AG04449 (cell line): ENCODE measurements at regions not wholly inside any gene's neighbourhood (a gene's known extent, or its start where the extent isn't known, plus 50 kb on each side); places are given as distances from the start of the nearest gene placed in this dataset.

ENCODE experiments used
- CTCF ChIA-PET: fragments of 350-600 bp; formaldehyde crosslinking; extraction: SDS; loops from one replicate; lab custom pipeline; 2021; ENCODE audit warnings: antibody characterized with exemption; lab: Yijun Ruan, JAX
- POLR2A ChIA-PET: fragments of 400-600, 350-600 bp; formaldehyde crosslinking; extraction: SDS; loops from one replicate; lab custom pipeline; 2020; ENCODE audit warnings: antibody characterized with exemption, inconsistent platforms; lab: Yijun Ruan, JAX
- DNase-seq: peaks from one replicate; pipeline ENCODE4 v3.0.0-alpha.2; 2010; ENCODE audit warnings: low read depth, low spot score
- H3K4me3 ChIP-seq: 2 replicates; pipeline ENCODE4 v1.5.1; 2011; ENCODE audit warnings: low read depth, mild to moderate bottlenecking, control low read depth, low read length
- TF ChIP-seq, protein P1 (sequence below): IDR thresholded peaks from one replicate; pipeline ENCODE4 v1.5.1; 2011; ENCODE audit warnings: mild to moderate bottlenecking, moderate library complexity, low read length, control low read depth, inconsistent platforms; ENCODE audit not compliant: insufficient read depth; ENCODE audit errors: missing control alignments

DNA sequence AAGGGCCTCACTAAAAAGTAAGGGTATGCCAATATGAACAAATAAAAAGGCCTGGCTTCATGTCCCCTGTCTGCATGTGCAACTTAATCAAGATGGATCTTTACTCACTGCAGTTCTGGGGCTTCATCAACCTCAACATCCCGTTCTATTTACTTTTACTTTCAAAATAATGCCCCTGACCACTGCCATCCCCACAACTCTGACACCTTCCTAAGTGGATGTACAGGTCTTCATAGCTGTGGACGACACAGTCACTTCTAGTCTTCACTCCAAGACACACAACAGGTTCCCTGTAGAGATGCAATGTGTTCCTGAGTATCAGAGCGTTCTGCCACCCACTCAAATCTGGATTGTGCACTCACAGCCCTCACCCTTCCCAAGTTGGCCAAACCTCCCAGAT, 136.1 kb downstream of the ENC1 start:
- no peak overlapping the region for H3K4me3 ChIP-seq
- DNase-seq: no peak
- ChIA-PET CTCF (no interaction called here), POLR2A (no interaction called here)
- TF ChIP-seq, protein P1, sequence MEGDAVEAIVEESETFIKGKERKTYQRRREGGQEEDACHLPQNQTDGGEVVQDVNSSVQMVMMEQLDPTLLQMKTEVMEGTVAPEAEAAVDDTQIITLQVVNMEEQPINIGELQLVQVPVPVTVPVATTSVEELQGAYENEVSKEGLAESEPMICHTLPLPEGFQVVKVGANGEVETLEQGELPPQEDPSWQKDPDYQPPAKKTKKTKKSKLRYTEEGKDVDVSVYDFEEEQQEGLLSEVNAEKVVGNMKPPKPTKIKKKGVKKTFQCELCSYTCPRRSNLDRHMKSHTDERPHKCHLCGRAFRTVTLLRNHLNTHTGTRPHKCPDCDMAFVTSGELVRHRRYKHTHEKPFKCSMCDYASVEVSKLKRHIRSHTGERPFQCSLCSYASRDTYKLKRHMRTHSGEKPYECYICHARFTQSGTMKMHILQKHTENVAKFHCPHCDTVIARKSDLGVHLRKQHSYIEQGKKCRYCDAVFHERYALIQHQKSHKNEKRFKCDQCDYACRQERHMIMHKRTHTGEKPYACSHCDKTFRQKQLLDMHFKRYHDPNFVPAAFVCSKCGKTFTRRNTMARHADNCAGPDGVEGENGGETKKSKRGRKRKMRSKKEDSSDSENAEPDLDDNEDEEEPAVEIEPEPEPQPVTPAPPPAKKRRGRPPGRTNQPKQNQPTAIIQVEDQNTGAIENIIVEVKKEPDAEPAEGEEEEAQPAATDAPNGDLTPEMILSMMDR: no peak

DNA sequence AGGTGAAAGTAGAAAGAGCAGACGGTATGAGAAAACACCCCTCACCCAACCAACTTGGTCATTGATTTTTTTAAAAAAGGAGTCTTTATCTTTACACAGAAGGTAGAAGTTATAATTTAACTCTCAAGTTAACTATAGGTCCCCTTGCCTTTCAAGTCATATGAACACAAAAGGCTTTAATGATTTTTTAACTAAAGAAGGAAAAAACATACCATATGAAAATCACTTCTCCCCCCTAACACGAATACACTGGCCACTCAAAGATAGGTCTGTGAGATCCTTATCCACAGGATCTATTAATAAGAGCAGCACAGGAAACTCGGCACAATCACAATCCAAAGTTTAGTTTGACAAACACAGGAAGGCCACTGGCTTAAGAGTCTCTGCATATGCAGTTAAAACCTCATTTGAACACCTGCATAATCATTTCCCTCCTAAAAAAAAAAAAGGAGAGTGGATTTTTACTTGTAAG, 138.0 kb downstream of the ENC1 start:
- CTCF ChIA-PET: no interaction called here
- no peak for DNase-seq
- TF ChIP-seq, protein P1: no peak
- H3K4me3 ChIP-seq: no peak overlapping the region
- POLR2A ChIA-PET: no interaction called here

DNA sequence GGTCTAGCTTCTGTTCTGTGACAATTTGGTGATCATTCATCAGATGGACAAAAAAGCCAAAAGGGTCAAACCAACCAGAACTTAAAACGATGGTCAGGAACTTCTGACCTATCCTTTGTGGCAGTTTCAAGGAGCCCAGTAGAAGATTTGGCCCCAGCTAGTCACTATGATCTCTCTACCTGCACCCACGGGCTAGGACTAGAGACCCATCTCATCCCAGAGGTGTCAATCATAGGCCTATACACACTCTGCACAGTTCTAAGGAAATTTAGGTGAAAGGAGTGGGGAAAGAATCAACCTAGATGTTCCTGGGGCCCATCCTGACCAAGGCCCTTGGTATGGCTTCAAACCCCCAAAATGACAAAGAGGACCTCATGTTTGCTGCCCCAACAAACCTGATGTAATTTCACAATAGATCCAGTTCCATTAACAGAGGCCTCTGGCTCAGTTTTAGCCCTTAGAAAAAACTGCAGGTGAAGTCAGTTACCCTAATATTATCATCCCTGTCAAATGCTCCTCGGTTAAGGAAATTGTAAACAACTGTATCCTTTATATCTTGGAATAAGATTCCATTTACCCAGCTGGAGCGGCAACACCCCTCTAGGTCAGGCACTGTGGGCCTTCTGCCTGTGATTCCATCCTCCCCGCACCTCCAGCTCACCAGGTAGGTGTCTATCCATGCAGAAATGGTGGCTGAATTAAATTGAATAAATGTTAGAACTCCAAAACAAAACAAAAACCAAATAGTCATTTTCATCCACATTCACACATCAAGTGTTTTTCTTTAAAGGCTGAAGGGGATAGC, 138.7 kb downstream of the ENC1 start:
- CTCF ChIA-PET: no interaction called here
- no peak for DNase-seq
- POLR2A ChIA-PET: no interaction called here
- H3K4me3 ChIP-seq: no peak overlapping the region
- TF ChIP-seq, protein P1: no peak

DNA sequence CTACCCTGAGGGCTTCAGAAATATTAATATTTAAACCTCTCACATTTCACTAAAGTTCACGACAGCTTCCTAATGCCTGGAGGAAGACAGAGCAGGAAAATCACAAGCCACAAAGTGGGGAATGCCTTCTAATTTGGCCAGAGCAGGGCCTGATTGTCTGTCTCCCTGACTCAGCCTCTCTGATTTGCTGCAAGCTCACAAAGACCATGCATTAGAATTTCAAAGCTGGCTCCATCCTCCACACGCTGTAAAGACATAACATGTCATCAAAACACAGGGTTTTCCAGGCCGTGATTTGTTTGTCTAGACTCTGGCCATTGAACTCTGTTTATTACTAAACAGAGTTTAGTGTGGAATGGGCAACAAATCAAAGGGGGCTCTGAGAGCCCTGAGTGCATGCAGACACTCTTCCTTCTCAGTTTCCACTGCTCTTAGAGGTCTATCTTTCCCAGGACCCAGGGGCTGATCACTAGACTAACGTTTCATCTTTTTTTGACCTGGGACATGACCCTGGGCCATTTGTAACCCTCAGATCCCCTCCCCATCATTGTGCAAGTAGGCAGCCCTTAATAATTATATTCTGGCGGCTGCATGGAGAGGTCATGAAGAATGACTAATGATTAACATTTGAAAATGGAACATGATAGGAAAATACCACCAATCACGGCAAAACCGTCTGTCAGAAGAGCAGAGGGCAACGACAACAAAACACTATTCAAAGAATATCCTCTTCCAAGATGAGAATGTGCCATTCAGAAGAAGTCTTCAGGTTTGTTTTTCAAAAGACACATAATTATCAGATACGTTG, 140.2 kb downstream of the ENC1 start:
- DNase-seq: no peak
- TF ChIP-seq, protein P1: no peak
- ChIA-PET CTCF (no interaction called here), POLR2A (no interaction called here)
- H3K4me3 ChIP-seq: no peak overlapping the region

DNA sequence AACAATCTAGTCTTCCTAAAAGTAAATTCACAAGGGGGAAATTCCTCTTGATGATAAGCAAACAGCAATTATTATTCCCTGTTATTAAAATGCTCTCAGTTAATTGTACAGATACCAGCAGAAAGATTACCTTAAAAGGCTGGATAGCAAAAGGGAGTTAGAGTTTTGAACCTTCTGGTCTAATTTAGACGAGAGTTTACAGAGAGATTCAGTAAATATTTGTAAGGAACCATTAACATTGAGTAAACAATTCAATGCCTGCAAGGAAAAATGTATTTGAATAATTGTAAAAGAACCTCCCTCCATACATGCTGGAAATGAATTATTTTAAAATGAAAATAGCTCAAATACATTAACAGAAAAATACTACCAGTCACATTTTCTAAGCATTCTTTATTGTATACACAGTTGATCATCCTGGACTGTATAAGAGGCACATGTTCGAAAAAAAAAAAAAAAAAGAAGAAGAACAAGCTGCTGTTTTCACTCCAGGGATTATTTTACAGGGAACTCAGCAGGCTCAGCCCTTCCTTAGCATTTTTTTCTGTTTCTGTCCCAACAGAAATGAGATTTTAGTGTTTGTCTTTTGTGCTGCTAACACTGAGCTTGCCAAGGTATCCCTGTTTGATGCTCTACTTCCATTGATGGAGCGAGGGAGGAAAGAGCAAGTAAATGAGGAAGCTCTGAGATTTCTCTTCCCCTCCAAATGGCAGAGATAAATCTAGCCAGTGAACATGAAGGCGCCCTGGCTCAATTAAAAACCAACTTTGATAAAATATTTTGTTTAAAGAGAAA, 141.1 kb downstream of the ENC1 start:
- no peak overlapping the region for H3K4me3 ChIP-seq
- DNase-seq: no peak
- TF ChIP-seq, protein P1: no peak
- ChIA-PET POLR2A (no interaction called here), CTCF (no interaction called here)
